DMS79 (cell line): ENCODE measurements at regions not wholly inside any gene's neighbourhood (a gene's known extent, or its start where the extent isn't known, plus 50 kb on each side); places are given as distances from the start of the nearest gene placed in this dataset.

Experiments used
- DNase-seq: peaks from one replicate; lab custom pipeline; 2025; lab: John Stamatoyannopoulos, UW

DNA sequence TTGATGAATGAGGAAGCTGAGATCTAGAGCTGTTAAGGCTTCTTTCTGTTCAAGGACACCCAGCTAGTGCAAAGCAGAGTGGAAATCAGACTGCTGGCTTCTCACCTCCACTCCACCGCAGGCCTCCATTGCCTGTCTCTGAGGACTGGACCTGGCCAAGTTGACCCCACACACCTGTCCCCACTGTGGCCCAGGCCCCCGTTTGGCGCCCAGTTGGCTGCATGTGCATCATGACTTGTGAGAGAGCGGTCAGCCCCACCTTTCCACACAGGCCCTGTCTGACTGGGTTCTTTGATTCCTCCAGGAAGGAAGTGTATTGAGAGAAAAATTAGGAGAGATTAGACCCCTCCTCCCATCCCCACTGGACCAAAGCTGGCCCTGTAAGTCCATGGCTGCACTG, 206.3 kb upstream of the TLE3 start:
- no peak for DNase-seq

DNA sequence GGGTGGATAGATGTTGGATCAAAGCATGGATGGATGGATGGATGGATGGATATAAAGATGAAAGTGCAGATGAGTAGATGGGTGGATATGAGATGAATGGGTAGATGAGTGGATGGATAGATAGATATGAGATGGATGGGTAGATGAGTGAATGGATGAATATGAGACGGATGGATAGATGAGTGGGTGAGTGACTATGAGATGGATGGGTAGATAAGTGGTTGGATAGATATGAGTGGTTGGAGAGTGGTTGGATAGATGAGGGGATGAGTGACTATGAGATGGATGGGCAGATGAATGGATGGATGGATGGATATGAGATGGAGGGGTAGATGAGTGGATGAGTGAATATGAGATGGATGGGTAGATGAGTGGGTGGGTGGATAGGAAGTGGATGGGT, 204.6 kb upstream of the TLE3 start:
- DNase-seq: no peak

DNA sequence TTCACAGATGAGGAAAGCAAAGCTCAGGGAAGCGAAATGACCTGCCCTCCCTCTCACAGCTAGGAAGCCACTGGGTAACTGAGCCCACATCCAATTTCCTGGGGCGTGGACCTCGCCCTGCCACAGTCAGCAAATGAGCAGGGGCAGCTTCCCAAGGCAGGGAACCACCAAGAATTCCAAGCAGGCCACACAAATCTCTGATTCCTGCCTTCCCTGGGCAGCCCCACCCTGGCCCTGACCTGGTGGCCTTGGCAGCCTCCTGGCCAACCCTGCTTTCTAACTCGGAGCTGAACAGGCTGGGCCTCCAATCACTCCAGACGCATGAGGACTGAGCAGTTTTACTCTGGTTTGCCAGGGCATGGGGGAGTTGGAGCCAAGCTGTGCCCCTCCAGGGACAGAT, 203.7 kb upstream of the TLE3 start:
- DNase-seq: no peak

DNA sequence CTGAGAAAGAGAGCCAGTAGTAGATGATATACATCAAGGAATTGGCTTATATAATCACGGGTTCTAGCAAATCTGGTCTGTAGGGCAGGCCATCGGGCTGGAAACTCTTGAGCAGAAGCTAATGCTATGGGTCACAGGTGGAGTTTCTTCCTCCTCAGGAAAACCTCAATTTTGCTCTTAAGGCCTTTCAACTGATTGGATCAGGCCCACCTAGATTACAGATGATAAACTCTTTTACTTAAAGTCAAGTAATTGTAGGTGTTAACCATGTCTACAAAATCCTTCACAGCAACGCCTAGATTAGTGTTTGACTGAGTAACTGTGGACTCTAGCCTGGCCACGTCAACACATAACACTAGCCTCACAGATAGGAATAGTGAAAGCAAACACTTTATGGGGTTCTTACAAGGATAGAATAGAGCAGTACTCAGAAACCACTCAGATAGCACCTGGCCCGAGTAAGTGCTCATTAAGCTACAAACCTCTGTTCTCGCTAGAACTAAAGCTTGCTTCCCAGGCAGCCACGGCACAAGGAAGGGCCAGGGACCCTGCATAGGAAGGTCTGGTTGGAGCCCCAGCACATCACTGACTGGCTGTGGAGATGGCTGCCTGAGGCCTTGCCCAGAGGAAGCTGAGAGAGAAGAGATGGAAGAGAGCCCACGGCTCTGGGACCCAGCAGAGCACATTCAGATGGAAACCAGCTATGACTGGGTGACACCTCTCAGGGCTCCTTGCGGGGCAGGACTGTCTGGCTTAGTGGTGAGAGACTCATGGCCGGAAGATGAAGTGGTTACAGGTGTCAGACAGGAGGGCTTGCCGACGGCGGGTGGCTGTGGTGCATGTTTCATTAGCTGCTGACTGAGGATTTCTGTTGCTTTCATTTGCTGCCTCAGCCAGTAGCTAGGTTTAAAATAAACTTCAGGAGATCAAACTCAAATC, 202.5 kb upstream of the TLE3 start:
- DNase-seq: peak; percentile 24

DNA sequence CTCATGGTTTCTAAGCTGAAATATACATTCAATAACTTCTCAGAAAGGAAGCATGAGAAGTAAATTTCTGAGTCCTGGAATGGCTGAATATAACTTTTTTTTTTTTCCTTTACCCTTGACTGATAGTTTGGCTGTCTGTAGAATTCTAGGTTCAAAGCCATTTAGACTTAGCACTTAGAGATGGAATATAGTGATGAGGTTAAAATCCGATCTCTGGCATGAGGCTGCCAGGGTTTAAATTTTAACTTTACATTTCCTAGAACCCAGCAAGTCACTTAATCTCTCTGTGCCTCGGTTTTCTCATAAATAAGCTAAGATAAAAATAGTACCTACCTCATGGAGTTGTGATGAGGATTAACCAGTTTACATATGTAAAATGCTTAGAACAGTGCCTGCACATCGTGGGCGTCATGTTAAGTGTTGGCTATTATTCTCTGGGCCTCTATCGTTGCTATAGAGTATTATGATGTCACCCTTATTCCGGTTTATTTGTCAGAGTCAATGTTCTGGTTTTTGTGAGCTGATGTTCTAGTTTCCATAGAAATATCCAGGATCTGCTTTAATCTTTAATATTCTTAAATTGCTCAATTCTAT, 199.8 kb upstream of the TLE3 start:
- DNase-seq: no peak

DNA sequence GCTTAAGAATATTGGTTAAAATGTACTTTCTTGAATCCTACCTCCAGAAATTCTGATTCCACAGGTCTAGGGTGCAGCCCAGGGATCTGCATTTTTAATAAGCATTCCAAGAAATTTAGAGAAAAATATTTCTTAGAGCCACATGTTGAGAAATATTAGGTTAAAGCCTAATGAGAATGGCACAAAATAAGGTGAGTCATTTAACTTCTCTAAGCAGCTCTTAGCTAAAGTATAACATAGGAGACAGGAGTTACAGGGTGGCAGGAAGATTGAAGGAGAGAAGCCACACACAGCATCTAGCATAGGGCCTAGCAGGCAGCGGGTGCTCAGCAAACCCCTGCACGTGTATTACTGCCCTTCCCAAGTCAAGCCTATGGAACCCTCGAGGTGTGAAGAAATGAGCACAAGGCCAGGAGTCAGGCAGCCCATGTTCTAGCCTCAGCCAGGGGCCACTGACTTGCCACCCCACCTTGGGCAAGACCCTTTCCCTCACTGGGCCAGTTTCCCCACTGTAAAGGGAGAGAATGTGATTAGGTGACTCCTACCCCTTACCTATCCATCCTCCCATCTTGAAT, 197.1 kb upstream of the TLE3 start:
- no peak for DNase-seq

DNA sequence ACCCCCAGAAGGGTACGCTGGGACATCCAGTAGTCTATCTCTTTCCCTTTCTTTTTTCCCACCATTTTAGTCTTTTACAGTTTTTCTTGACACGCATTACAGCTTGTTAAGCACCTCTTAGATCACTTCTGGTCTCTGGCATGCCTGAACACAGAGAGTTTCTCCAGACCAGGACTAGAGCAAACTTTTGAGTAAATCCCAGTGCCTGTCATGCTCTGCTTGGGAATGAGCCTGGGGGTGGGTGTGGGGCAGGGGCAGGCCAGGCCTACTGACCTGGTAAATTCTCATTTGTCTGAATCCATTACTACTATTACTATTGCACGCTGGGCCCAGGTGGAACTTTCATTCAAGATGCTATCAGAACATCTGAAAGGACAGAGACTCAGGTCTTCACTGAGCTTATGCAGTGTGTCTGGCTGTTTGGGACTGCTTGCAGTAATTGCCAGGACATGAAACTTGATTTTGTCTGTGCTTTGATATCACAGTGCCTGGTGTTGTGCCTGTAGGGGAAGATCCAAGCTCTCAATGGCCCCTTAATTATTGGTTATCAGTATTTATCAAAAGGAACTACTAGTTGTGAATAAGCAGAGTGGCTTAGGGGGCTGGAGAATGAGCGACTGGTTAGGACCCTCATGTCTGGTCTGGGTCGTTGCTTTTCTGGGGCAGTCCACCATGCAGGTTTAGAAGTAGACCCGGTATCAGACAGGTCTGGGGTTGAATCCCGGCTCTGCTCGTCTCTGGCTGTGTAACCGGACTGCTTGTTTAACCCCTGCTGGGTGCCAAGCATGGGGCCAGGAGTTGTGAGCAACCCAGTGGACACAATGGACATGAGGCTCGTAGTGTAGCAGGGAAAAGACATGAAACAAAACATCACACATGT, 196.1 kb upstream of the TLE3 start:
- DNase-seq: no peak

DNA sequence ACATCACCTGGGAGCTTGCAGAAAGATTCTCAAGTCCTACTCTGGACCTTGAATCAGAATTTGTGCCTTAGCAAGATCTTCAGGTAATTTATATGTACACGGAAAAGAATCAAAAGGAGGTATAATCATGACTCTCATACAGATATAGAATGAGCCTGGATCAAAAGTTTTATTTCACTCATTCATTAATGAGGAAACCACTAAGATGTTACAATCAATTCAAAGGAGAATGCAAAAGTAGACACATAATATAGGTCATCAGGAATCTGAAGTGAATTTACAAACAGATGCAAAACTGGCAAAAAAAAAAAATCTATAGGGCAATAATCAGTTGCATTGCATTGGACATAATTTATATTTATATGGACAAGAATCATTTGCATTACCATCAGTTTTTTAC, 195.4 kb upstream of the TLE3 start:
- DNase-seq: no peak

DNA sequence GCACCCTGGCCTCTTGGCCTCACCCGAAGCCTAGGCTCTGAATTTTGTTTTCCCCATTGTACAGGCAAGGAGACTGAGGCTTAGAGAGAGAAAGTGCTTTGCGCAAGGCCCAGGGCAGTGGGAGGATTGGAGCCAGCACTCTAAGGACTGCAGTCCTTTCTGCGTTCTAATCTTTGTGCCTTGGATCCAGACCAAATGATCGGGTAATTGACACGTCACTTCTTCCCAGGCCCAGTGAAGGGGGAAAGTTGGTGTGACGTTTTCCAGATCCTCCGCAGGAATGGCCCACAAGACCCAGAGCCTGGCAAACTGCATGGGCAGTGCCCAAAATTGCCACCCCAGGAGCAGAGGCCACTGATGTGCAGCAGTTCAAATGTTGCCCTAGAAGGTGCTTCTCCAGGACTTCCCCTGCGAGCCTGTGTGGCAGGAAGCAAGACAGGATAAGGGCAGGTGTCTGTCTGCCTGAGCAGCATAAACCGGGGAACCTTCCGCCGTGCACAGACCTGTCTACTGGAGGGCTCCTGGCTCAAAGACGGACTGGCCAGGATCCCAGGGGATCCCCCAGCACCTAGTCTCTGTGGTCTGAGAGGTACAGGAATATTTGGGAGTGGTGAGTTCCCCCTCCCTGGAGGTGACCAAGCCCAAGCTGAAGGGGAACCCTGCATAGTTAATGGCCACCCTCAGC, 194.5 kb upstream of the TLE3 start:
- DNase-seq: no peak

DNA sequence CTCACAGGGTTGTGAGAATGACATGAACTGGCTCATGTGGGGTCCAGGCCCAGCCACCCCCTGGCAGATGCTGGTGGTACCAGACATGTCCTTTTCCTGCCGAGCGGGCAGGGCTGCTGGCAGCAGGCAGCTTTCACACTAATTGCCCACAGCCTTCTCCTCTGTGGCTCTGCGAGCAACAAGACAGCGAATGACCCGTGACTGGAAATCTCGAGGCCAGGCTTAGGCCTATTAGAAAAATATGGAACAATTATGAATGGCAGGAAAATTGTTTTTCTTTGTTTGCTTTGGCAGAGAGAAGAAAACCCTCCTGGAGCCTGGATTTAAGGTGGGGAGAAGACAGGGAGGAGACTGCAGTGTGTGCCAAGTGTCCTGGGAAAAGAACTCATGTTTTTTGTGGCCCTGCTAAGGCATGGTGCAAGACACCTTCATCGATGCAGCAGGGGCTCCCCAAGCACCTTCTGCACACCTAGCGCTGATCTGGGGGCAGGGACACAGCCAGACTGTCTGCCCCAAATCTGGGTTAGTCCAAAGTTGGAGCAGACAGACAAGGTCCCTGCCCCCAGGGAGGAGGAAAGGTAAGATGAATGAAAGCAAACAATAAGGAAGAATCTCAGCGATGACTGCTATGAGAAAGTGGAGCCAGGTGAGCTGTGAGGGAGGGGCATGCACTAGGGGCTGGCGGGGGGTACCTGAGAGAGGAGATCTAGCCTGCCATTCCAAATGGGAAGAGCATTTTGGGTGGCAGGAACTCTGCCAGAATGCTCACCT, 193.8 kb upstream of the TLE3 start:
- peak; percentile 28 for DNase-seq

DNA sequence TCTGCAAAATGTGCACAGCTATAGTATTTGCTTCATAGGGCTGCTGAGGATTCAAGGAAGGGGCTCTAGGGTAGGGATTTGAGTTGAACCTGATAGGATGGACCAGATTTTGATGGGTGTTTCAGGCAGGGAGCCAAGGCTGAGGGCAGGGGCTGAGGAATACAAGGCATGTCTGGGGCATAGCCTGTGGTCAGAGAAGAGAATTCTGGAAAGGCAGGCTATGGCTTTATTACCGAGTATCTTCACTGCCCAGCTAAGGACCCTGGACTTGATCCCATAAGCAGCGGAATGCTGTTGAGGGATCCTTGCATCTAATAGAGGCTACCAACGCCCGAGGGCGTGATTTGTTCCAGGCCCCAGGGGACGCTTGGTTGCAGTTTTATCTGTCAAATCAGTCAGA, 193.0 kb upstream of the TLE3 start:
- DNase-seq: no peak

DNA sequence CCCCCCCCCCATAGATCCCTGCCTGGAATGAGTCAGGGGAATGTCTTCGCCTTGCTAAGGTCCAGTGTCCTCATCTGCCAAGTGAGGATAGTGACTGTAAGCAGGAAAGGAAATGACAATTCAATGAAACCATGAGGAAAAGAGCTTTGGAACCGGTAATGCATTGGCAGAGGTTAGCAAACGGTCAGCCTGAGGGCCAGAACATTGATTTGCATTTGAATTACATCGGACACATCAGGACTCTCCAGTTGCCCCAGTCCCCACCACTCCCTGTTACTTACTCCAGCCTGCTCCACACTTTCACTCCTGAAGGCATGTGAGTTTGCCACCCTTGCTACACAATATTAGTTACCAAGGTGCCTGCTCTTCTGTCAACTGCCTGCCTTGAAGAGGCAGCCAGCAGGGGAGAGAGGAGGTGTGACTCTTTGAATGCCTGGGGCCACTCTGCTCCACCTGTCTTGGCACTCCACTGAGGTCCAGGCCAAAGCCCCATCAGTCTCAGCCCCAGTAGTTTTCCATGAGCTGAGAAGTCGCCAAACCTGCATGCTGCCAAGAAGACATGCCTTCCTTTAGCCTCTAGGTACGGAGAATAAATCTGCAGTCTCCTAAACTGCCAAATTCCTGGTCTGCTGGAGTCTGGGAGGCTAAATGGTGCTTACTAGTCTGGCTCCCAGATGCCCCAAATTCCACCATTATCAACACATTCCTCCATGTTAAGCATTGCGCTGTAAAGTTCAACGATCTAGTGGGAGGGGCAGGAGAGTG, 191.7 kb upstream of the TLE3 start:
- peak; percentile 12 for DNase-seq

DNA sequence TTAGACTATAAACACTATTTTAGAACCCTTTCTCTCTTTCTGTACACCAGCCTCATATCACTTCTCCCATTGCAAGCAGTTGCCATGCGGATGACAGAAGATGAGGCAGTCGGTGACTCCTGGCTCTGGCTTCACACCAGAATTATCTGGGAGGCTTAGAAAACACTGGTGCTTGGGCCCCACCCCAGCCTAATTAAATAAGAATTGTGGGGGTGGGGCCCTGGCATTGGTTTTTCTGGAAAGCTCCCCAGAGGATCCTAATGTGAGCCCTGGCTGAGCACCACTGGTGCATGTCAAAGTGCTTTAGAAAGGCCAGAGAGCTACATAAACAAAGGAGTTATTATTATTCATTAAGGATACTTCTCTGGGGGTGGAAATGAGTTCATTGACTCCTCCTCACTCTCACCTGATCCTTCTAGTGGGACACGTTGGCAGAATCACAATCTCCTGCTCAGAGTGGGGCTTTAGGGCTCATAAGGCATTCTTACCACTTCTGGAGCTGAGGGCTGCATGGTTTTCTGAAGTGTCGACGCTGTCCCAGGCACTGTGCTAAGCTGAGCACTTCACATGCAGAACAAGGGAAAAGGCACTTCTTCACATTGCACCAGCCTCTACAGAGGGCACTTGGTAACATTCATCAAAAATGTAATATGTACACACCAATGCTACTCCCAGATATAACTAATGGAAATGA, 188.5 kb upstream of the TLE3 start:
- DNase-seq: peak; percentile 68

DNA sequence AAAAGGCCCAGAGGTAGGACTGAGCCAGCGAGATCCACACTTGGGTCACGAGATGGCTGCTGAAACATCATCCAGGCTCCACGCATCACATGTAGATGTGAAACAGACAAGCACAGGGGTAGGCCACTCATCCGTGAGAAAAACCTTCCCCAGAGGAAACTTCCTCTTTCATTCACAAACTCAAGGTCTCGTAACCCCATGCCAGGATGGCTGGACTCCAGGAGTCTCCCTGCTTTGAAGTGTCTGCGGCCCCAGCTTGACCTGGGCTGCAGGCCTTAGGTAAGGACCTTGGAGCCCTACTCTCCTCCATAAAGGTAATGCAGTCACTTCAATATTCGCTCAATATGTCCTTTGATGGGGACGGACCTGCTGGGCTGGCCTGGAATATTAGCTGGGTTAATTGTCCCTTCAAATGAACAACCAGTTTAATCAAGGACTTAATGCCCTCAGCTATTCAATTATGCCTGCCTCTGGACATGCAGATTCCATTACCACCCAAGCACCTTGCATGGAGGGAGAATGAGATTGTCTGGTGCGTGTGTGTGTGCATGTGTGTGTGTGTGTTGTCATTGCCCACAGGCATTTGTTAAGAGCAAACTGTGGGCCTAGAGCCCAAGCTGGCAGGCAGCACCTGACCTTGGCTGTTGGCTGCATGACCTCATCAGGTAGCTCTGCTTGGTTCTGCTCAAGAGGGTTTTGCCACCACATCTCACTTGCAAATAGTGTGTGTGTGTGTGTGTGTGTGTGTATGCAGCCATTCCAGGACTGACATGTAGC, 186.9 kb upstream of the TLE3 start:
- peak; percentile 65 for DNase-seq

DNA sequence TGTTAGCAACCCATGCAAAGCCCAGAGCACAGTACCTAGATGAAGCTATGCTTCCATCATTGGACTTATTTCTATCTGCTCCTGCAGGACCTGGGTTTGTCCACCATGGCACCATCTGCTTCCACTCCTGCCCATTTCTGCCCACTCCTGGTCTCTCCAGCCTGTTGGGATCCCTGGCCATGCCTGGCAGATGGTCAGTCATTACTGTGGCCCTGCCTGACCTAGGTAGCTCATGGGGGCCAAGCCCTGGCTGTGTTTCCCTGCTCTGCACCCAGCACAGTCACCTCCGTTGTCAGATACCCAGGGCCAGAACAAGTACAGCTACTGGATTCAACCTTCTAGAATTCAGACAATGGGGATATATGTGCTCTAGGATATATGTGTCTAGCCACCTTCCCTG, 185.8 kb upstream of the TLE3 start:
- DNase-seq: no peak

DNA sequence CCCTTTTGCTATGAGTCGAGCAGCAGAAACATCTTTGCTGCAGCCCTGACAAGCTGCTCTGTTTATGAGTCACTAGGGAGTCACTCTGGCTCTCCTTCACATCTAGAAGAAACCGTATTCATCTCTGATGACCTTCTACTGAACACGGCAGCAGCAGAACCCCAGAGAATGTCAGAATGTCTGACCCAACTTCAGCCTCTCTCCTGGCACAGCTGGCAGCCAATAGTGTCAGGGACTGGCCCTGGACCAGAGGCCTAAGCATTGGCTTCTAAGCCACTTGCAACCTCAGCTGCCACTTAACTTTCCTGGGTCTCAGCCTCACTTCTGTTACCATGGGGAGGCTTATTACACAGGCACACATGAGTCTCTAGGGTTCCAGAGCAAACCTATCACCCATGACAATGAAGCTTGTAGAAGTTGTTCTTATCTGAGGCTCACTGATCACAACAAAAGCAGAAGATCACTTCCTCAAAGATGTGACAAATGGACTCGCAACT, 184.1 kb upstream of the TLE3 start:
- no peak for DNase-seq

DNA sequence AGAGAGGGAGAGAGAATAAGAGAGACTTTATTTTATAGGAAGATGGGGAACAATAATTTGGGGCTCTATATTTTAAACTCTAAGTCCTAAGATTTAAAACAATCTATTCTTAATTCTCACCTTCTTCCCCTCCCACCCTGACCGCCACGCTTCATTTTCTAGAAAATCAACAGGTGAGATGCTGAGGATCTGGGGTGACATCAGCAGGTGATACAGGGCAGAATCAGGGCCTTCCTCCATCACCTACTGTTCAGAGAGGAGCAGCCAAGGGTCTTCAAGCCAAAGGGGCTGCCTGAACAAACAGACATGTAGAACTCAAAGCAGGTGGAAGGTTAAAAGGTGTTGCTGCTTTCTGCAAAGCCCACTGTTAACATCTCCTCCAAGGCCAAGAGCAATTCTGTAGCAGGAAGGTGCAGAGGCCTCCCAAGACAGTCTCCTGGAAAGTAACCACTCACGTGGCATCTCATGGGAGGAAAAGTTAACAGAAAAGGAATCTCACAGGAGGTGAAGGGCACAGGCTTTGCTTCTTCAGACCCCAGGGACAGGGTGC, 183.6 kb upstream of the TLE3 start:
- DNase-seq: no peak

DNA sequence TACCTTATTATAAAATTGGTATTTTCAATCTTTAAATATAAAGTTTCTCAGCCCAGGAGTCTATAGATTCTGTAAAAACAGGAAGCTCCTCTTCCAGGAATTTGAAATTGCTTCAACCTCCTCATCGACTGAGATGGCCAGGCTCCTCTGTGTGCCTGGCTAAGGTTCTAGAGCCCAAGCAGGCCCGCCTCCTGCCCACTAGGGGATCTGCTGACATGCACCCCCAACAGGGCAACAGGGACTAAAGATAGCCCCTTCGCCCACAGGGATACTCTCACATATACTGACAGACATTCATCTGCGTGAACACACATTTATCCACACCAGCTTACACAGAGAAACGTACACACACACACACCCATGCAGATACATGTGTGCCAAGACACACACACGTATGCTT, 183.1 kb upstream of the TLE3 start:
- no peak for DNase-seq
